CD14-positive monocyte (primary cell): ENCODE measurements at regions not wholly inside any gene's neighbourhood (a gene's known extent, or its start where the extent isn't known, plus 50 kb on each side); places are given as distances from the start of the nearest gene placed in this dataset.

Source experiments
- DNase-seq, 3 donors: peaks; one replicate each; pipeline ENCODE4 v3.0.0-alpha.2; 2011 to 2022
- H2AFZ ChIP-seq: 2 replicates; pipeline ENCODE4 v1.6.0; 2012; ENCODE audit warnings: mild to moderate bottlenecking, low read depth, low read length, inconsistent platforms; ENCODE audit not compliant: insufficient read depth, poor library complexity, severe bottlenecking
- H3K27ac ChIP-seq, 2 donors: 1 replicate in 1 of 2; 2 replicates in 1 of 2; pipeline ENCODE4 v1.5.1; 2012 to 2013; ENCODE audit warnings: low read length in 2 of 2, control low read depth in 1 of 2, inconsistent platforms in 1 of 2, low read depth in 1 of 2, mild to moderate bottlenecking in 1 of 2
- H3K27me3 ChIP-seq, 2 donors: one replicate each; pipeline versions ENCODE4 v1.6.0 to v1.6.1; 2011 to 2013; ENCODE audit warnings: low read length in 2 of 2; ENCODE audit not compliant: control insufficient read depth in 2 of 2, insufficient read depth in 2 of 2
- H3K36me3 ChIP-seq, 2 donors: replicated peaks in 1 of 2; 1 replicate in 1 of 2; 2 replicates in 1 of 2; pipeline versions ENCODE4 v1.5.1 to v1.6.1; 2012 to 2013; ENCODE audit warnings: low read length in 2 of 2, control low read depth in 1 of 2, inconsistent platforms in 1 of 2, mild to moderate bottlenecking in 1 of 2; ENCODE audit not compliant: insufficient read depth in 2 of 2, control insufficient read depth in 1 of 2
- H3K4me1 ChIP-seq, 2 donors: 1 replicate in 1 of 2; 2 replicates in 1 of 2; pipeline versions ENCODE4 v1.5.1 to v1.6.1; 2012 to 2013; ENCODE audit warnings: low read length in 2 of 2, control low read depth in 1 of 2, inconsistent platforms in 1 of 2, mild to moderate bottlenecking in 1 of 2, moderate library complexity in 1 of 2; ENCODE audit not compliant: insufficient read depth in 2 of 2, control insufficient read depth in 1 of 2
- H3K4me2 ChIP-seq: replicated peaks from 2 replicates; pipeline ENCODE3; 2012; ENCODE audit warnings: low read length, moderate library complexity, mild to moderate bottlenecking; ENCODE audit not compliant: poor library complexity, severe bottlenecking; ENCODE audit errors: extremely low read depth
- H3K4me3 ChIP-seq, 3 experiments: fragments of 200-600 bp in 1 of 3; sonication (generic) in 1 of 3; replicated peaks in 1 of 3; 1 replicate in 2 of 3; 2 replicates in 1 of 3; pipeline ENCODE4 v1.5.1; 2011 to 2013; ENCODE audit warnings: low read length in 3 of 3, mild to moderate bottlenecking in 3 of 3, control low read depth in 2 of 3, low read depth in 2 of 3, inconsistent platforms in 1 of 3, moderate library complexity in 1 of 3
- H3K79me2 ChIP-seq: 2 replicates; pipeline ENCODE4 v1.6.0; 2012; ENCODE audit warnings: mild to moderate bottlenecking, control low read depth, inconsistent platforms, low read length, moderate library complexity; ENCODE audit not compliant: insufficient read depth
- H3K9ac ChIP-seq: 2 replicates; pipeline ENCODE4 v1.6.0; 2017; ENCODE audit warnings: low read length, mild to moderate bottlenecking; ENCODE audit not compliant: insufficient read depth, poor library complexity, severe bottlenecking
- H3K9me3 ChIP-seq, 2 donors: replicated peaks in 1 of 2; 1 replicate in 1 of 2; 2 replicates in 1 of 2; pipeline versions ENCODE4 v1.5.1 to v1.6.1; 2012 to 2013; ENCODE audit warnings: low read length in 2 of 2, control low read depth in 1 of 2; ENCODE audit not compliant: control insufficient read depth in 1 of 2, insufficient read depth in 1 of 2
- H4K20me1 ChIP-seq: 2 replicates; pipeline ENCODE4 v1.6.0; 2012; ENCODE audit warnings: mild to moderate bottlenecking, low read length, control low read depth, moderate library complexity; ENCODE audit not compliant: insufficient read depth
- H3K27ac Mint-ChIP-seq, 7 donors: one replicate each; pipeline ENCODE4 v1.8.0; 2020; ENCODE audit warnings: mild to moderate bottlenecking in 7 of 7, mixed read lengths in 7 of 7, moderate library complexity in 6 of 7, inconsistent platforms in 2 of 7
- H3K27me3 Mint-ChIP-seq, 3 donors: one replicate each; pipeline ENCODE4 v1.8.0; 2021 to 2022; ENCODE audit warnings: low read depth in 3 of 3, mild to moderate bottlenecking in 3 of 3, mixed read lengths in 3 of 3, moderate library complexity in 3 of 3, inconsistent platforms in 1 of 3
- H3K36me3 Mint-ChIP-seq, 2 donors: one replicate each; pipeline ENCODE4 v1.8.0; 2020; ENCODE audit warnings: mixed read lengths in 2 of 2, inconsistent platforms in 1 of 2, mild to moderate bottlenecking in 1 of 2
- H3K4me1 Mint-ChIP-seq: one replicate; pipeline ENCODE4 v1.8.0; 2020; ENCODE audit warnings: mild to moderate bottlenecking, mixed read lengths
- H3K4me3 Mint-ChIP-seq, 2 donors: one replicate each; pipeline ENCODE4 v1.8.0; 2020; ENCODE audit warnings: mild to moderate bottlenecking in 2 of 2, mixed read lengths in 2 of 2, moderate library complexity in 1 of 2
- H3K9me3 Mint-ChIP-seq, 7 donors: one replicate each; pipeline ENCODE4 v1.8.0; 2020 to 2022; ENCODE audit warnings: mixed read lengths in 7 of 7, mild to moderate bottlenecking in 6 of 7, moderate library complexity in 6 of 7, inconsistent platforms in 2 of 7
- CTCF ChIP-seq: fragments of 200-600 bp; IDR thresholded peaks from one replicate; pipeline ENCODE4 v1.8.0; 2022; ENCODE audit warnings: antibody characterized with exemption, mild to moderate bottlenecking
- WGBS: methylation state at CpG from one replicate; pipeline ENCODE4 v1.1.5; 2013; ENCODE audit warnings: missing lambda C conversion rate; ENCODE audit not compliant: insufficient coverage; 5-methylcytosine and 5-hydroxymethylcytosine counted together
- intact Hi-C, 2 donors: fragments of 100-400 bp; cut with micrococcal nuclease; formaldehyde crosslinking; loops; one replicate each; pipeline versions ENCODE4 v1.15.0 to v1.15.1; 2023

DNA sequence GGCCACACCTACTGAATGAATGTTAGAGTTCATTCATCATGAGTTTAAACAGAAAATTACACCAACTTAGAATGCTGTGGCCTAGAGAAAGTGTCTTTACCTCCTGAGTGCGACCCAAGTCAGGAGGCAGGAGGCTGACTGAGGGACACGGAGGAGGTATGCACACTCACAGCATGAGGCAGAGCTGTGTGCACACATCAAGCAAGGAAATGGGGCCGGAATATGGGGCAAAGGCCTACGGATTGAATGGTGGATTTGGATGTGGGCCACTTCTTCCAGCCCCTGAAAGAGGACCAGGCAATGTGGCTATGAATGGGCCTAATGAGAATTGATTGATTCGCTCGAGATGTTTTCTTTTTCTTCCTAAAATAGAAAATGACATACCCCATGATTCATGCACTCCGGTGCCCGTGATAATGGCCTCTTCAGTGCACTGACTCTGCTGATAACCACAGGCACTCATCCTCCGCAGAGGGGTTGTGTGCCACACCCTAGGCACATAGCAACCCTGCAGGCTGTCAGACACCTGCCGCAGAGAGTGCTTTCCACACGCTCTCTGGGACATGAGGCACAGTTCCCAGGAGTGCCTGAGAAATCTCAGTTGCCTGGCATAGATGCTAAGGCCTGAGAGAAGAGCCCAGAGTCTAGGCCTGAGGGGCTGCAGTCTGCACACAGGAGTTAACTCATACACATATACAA is 155.5 kb downstream of the GLUL start:
- Mint-ChIP-seq H3K4me1 (peaks cover 8% of the 10 kb centered on the region), H3K36me3 (no peaks in the 10 kb centered on the region), H3K4me3 (no peak overlapping the region), H3K27ac (peak overlapping the region in 1 of 7 donors; percentile 87), H3K27me3 (peaks cover 0 to 3% (median 2%) of the 10 kb centered on the region in 3 donors), H3K9me3 (no peaks in the 10 kb centered on the region)
- Histone ChIP-seq H2AFZ (no peak overlapping the region), H3K4me3 (no peak overlapping the region), H3K36me3 (no peaks in the 10 kb centered on the region), H3K27ac (no peak overlapping the region), H3K4me1 (no peaks in the 10 kb centered on the region), H3K9ac (no peak overlapping the region), H3K27me3 (no peaks in the 10 kb centered on the region), H4K20me1 (no peaks in the 10 kb centered on the region), H3K79me2 (no peaks in the 10 kb centered on the region), H3K4me2 (no peak overlapping the region), H3K9me3 (no peaks in the 10 kb centered on the region)
- DNase-seq, result no peak
- intact Hi-C loops, result no loop called here
- 99% methylated on average over 7 of the region's 11 CpGs for WGBS
- no peak for TF ChIP-seq CTCF

GRCh38 chr1:182235604-182235951 is 156.0 kb downstream of the GLUL start:
- Histone ChIP-seq H3K27ac (no peak overlapping the region), H3K9me3 (no peaks in the 10 kb centered on the region), H3K79me2 (no peaks in the 10 kb centered on the region), H3K36me3 (no peaks in the 10 kb centered on the region), H3K27me3 (no peaks in the 10 kb centered on the region), H2AFZ (no peak overlapping the region), H3K9ac (no peak overlapping the region), H4K20me1 (no peaks in the 10 kb centered on the region), H3K4me1 (no peaks in the 10 kb centered on the region), H3K4me2 (no peak overlapping the region), H3K4me3 (no peak overlapping the region)
- no peak for TF ChIP-seq CTCF
- intact Hi-C loops, result no loop called here
- 100% methylated on average over 1 of the region's 2 CpGs for whole genome bisulfite sequencing
- H3K36me3 Mint-ChIP-seq, result no peaks in the 10 kb centered on the region
- no peak overlapping the region for H3K4me3 Mint-ChIP-seq
- no peaks in the 10 kb centered on the region for H3K9me3 Mint-ChIP-seq
- peaks cover 8% of the 10 kb centered on the region for H3K4me1 Mint-ChIP-seq
- peak in 2 of 3 donors; percentile 14 to 19 for DNase-seq
- peak overlapping the region in 2 of 7 donors; percentile 40 to 78 for H3K27ac Mint-ChIP-seq
- H3K27me3 Mint-ChIP-seq, result peaks cover 0 to 3% (median 2%) of the 10 kb centered on the region in 3 donors
